C4-2B (cell line): ENCODE measurements at regions not wholly inside any gene's neighbourhood (a gene's known extent, or its start where the extent isn't known, plus 50 kb on each side); places are given as distances from the start of the nearest gene placed in this dataset.

Experiments used
- H3K27ac ChIP-seq: fragments of 450-650 bp; 2 replicates; pipeline ENCODE4 v1.5.1; 2017
- CTCF ChIP-seq: fragments of 450-650 bp; conservative IDR thresholded peaks from 2 replicates; pipeline ENCODE4 v1.5.1; 2017; ENCODE audit warnings: mild to moderate bottlenecking
- ZFX ChIP-seq: fragments of 450-650 bp; IDR thresholded peaks from 2 replicates; pipeline ENCODE4 v1.6.1; 2017

- H3K27ac ChIP-seq = no peak overlapping the region
- no peak for TF ChIP-seq ZFX
- TF ChIP-seq CTCF = no peak
These were observed 90.7 kb upstream of the RAB18 start for GRCh38 chr10:27413387-27413786.

- no peak for TF ChIP-seq ZFX
- H3K27ac ChIP-seq = no peak overlapping the region
These were observed 94.0 kb upstream of the RAB18 start for GRCh38 chr10:27410153-27410552.

GRCh38 chr10:27407271-27407670 lies 96.8 kb upstream of the RAB18 start:
- H3K27ac ChIP-seq = no peak overlapping the region
- TF ChIP-seq CTCF (no peak), ZFX (no peak)

- H3K27ac ChIP-seq = no peak overlapping the region
- no peak for TF ChIP-seq CTCF
- no peak for TF ChIP-seq ZFX
These were observed 104.2 kb upstream of the RAB18 start for GRCh38 chr10:27399871-27400270.

- TF ChIP-seq CTCF (no peak), ZFX (no peak)
- H3K27ac ChIP-seq = no peak overlapping the region
These were observed 110.1 kb upstream of the RAB18 start for GRCh38 chr10:27393961-27394360.

- H3K27ac ChIP-seq = no peak overlapping the region
- no peak for TF ChIP-seq CTCF
- TF ChIP-seq ZFX = no peak
These were observed 111.5 kb upstream of the RAB18 start for GRCh38 chr10:27392606-27393005.

GRCh38 chr10:27391916-27392315 lies 112.2 kb upstream of the RAB18 start:
- TF ChIP-seq CTCF (no peak), ZFX (no peak)
- no peak overlapping the region for H3K27ac ChIP-seq

- H3K27ac ChIP-seq = no peak overlapping the region
These were observed 112.8 kb upstream of the RAB18 start for GRCh38 chr10:27391325-27391724.

More at GRCh38 chr10:27391325-27391724, 112.8 kb upstream of the RAB18 start:
- no peak for TF ChIP-seq ZFX
- no peak for TF ChIP-seq CTCF
